ENCODE measurements at regions not wholly inside any gene's neighbourhood (a gene's known extent, or its start where the extent isn't known, plus 50 kb on each side); places are given as distances from the start of the nearest gene placed in this dataset.
"Not testable (repeated sequence)": the region's sequence is repeated elsewhere in the genome, so short reads cannot be mapped to it uniquely, and the experiment has no call there.

GRCh38 chr7:96829121-96829520 is 119.5 kb upstream of the SEM1 start:
- TF ChIP-seq CTCF (conservative IDR thresholded peaks at IDR 0.05; ENCODE audit: low read length); EZH2phosphoT487 (IDR thresholded peaks at IDR 0.05; ENCODE audit: borderline replicate concordance, low read depth, low read length): not testable (repeated sequence)
